Karpas-422 (cell line): ENCODE measurements at regions not wholly inside any gene's neighbourhood (a gene's known extent, or its start where the extent isn't known, plus 50 kb on each side); places are given as distances from the start of the nearest gene placed in this dataset.

Experiments
- DNase-seq: peaks from one replicate; pipeline ENCODE4 v3.0.0-alpha.2; 2015
- H2AFZ ChIP-seq: fragments of 200-600 bp; sonication (generic); 2 replicates; pipeline ENCODE4 v1.6.1; 2014; ENCODE audit warnings: antibody characterized with exemption, low read length, mixed read lengths
- H3K27ac ChIP-seq: fragments of 200-600 bp; sonication (generic); 2 replicates; pipeline ENCODE4 v1.5.1; 2014; ENCODE audit warnings: mild to moderate bottlenecking, low read length, moderate library complexity
- H3K27me3 ChIP-seq: fragments of 200-600 bp; sonication (generic); 2 replicates; pipeline ENCODE4 v1.6.1; 2014; ENCODE audit warnings: low read length, mixed read lengths
- H3K36me3 ChIP-seq: fragments of 200-600 bp; sonication (generic); 2 replicates; pipeline ENCODE4 v1.6.1; 2014; ENCODE audit warnings: low read length, mixed read lengths; ENCODE audit not compliant: insufficient read depth
- H3K4me1 ChIP-seq: fragments of 200-600 bp; sonication (generic); 2 replicates; pipeline ENCODE4 v1.6.1; 2014; ENCODE audit warnings: mild to moderate bottlenecking, low read length, mixed read lengths
- H3K4me2 ChIP-seq: fragments of 200-600 bp; sonication (generic); 2 replicates; pipeline ENCODE4 v1.6.1; 2014; ENCODE audit warnings: low read length, low read depth, mild to moderate bottlenecking; ENCODE audit not compliant: poor library complexity, severe bottlenecking
- H3K4me3 ChIP-seq: fragments of 200-600 bp; sonication (generic); 2 replicates; pipeline ENCODE4 v1.5.1; 2014; ENCODE audit warnings: mild to moderate bottlenecking, antibody characterized with exemption, low read length, mixed read lengths
- H3K79me2 ChIP-seq: fragments of 200-600 bp; sonication (generic); 2 replicates; pipeline ENCODE4 v1.6.1; 2014; ENCODE audit warnings: mild to moderate bottlenecking, low read length, mixed read lengths
- H3K9ac ChIP-seq: fragments of 200-600 bp; sonication (generic); 2 replicates; pipeline ENCODE4 v1.6.0; 2014; ENCODE audit warnings: low read length
- H3K9me2 ChIP-seq: fragments of 200-600 bp; sonication (generic), shearing (Covaris generic); replicated peaks from 2 replicates; pipeline ENCODE4 v1.6.0; 2014; ENCODE audit warnings: mild to moderate bottlenecking, low read length, moderate library complexity; ENCODE audit not compliant: insufficient read depth
- H3K9me3 ChIP-seq: fragments of 300-700, 200-600 bp; sonication (generic); 2 replicates; pipeline ENCODE4 v1.6.1; 2014; ENCODE audit warnings: low read length, mixed read lengths
- H4K20me1 ChIP-seq: fragments of 200-600 bp; sonication (generic); 2 replicates; pipeline ENCODE4 v1.6.1; 2014; ENCODE audit warnings: mild to moderate bottlenecking, antibody characterized with exemption, low read length, low read depth; ENCODE audit not compliant: insufficient read depth

DNA sequence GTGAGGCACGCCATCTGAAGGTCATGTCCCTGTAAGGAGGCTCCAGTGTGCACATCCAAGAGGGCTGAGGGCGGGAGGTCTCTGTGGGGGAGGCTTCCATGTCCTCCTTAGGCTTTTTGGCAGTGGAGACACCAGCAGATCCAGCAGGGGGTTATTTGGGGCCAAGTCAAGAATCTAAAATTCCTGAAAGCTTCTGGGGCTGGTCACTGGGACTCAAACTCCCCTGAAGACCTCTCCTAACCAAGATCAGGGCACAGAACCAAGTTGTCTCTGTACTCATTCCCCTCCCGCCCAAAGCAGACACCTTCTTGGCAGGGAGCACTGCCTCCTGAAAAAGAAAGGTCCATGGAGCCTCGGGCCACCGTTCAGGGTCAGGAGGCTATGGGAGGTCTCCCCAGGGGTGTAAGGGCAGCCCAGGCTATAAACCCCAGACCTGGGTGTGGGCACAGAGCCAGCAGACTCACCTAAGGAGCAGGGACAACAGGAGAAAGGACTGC, 127.4 kb upstream of the ADRA1B start:
- Histone ChIP-seq H3K4me1 (no peaks in the 10 kb centered on the region), H3K27me3 (no peaks in the 10 kb centered on the region), H3K79me2 (no peaks in the 10 kb centered on the region), H3K4me2 (no peak overlapping the region), H3K9ac (no peak overlapping the region), H3K9me3 (no peaks in the 10 kb centered on the region), H3K4me3 (no peak overlapping the region), H4K20me1 (no peaks in the 10 kb centered on the region), H3K27ac (no peak overlapping the region), H3K36me3 (no peaks in the 10 kb centered on the region), H2AFZ (no peak overlapping the region), H3K9me2 (no peaks in the 10 kb centered on the region)
- DNase-seq: no peak

GRCh38 chr5:159792180-159792579, 124.1 kb upstream of the ADRA1B start:
- no peaks in the 10 kb centered on the region for H3K9me2 ChIP-seq
- H3K4me3 ChIP-seq: no peak overlapping the region
- H4K20me1 ChIP-seq: no peaks in the 10 kb centered on the region
- no peaks in the 10 kb centered on the region for H3K9me3 ChIP-seq
- no peak overlapping the region for H3K27ac ChIP-seq
- H3K27me3 ChIP-seq: no peaks in the 10 kb centered on the region
- no peaks in the 10 kb centered on the region for H3K36me3 ChIP-seq
- H3K9ac ChIP-seq: no peak overlapping the region
- no peaks in the 10 kb centered on the region for H3K79me2 ChIP-seq
- no peak overlapping the region for H3K4me2 ChIP-seq
- no peak for DNase-seq
- H2AFZ ChIP-seq: no peak overlapping the region
- no peaks in the 10 kb centered on the region for H3K4me1 ChIP-seq

- no peaks in the 10 kb centered on the region for H3K4me1 ChIP-seq
- no peak overlapping the region for H3K27ac ChIP-seq
- no peak overlapping the region for H2AFZ ChIP-seq
- H3K4me3 ChIP-seq: no peak overlapping the region
- no peak for DNase-seq
- H3K9me2 ChIP-seq: no peaks in the 10 kb centered on the region
- H3K36me3 ChIP-seq: no peaks in the 10 kb centered on the region
- H3K9ac ChIP-seq: no peak overlapping the region
- H3K4me2 ChIP-seq: no peak overlapping the region
- no peaks in the 10 kb centered on the region for H4K20me1 ChIP-seq
- H3K79me2 ChIP-seq: no peaks in the 10 kb centered on the region
- no peaks in the 10 kb centered on the region for H3K9me3 ChIP-seq
- no peaks in the 10 kb centered on the region for H3K27me3 ChIP-seq
Observed at GRCh38 chr5:159797261-159797970, 118.9 kb upstream of the ADRA1B start.

DNA sequence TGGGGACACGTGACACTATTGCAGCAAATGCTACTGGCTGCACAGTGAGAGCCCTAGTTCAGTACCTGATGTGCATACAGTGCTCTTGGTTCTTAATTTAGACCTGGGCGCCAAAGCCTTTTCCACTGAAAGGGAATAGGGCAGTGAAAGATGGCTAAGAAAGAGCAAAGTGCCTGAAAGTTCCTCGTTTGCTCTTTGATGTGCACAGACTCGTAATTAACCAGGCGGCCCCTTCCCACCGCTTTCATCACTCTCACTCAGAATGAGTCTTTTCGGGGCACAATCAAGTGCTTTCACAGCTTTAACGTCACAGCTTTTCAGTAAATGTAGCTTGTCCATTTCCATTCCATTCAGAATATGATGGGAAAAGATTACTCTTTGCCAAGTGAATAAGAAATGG, 116.6 kb upstream of the ADRA1B start:
- H3K9ac ChIP-seq: no peak overlapping the region
- H3K4me1 ChIP-seq: no peaks in the 10 kb centered on the region
- no peaks in the 10 kb centered on the region for H3K9me2 ChIP-seq
- H3K27me3 ChIP-seq: no peaks in the 10 kb centered on the region
- no peaks in the 10 kb centered on the region for H3K36me3 ChIP-seq
- no peaks in the 10 kb centered on the region for H4K20me1 ChIP-seq
- no peak overlapping the region for H3K4me3 ChIP-seq
- no peak overlapping the region for H3K27ac ChIP-seq
- no peak overlapping the region for H3K4me2 ChIP-seq
- no peak for DNase-seq
- H3K79me2 ChIP-seq: no peaks in the 10 kb centered on the region
- H3K9me3 ChIP-seq: no peaks in the 10 kb centered on the region
- H2AFZ ChIP-seq: no peak overlapping the region

GRCh38 chr5:159800131-159800840, 116.0 kb upstream of the ADRA1B start:
- Histone ChIP-seq H3K79me2 (no peaks in the 10 kb centered on the region), H2AFZ (no peak overlapping the region), H3K4me3 (no peak overlapping the region), H3K9me2 (no peaks in the 10 kb centered on the region), H3K9ac (no peak overlapping the region), H3K4me2 (no peak overlapping the region), H3K9me3 (no peaks in the 10 kb centered on the region), H3K36me3 (no peaks in the 10 kb centered on the region), H3K27me3 (no peaks in the 10 kb centered on the region), H3K27ac (no peak overlapping the region), H4K20me1 (no peaks in the 10 kb centered on the region), H3K4me1 (no peaks in the 10 kb centered on the region)
- DNase-seq: no peak

DNA sequence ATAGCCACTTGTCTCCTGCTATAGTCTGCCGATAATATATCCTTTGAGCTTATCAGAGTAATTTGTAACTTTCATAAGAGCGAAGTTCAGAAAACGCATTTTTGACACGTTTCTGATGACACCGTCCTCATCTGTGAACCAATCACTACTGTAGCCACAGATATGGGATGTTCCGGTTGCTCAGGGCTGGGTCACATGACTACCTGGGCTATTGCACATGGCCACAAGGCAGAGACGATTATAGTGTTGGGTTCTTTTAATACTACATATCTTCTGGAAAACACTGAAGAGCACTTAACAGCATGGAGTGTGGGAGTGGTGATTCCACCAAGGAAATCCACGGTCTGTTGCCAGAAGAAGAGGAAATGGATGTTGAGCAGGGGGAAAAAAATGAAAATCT, 115.0 kb upstream of the ADRA1B start:
- H4K20me1 ChIP-seq: no peaks in the 10 kb centered on the region
- H2AFZ ChIP-seq: no peak overlapping the region
- H3K27me3 ChIP-seq: no peaks in the 10 kb centered on the region
- no peak overlapping the region for H3K9ac ChIP-seq
- no peaks in the 10 kb centered on the region for H3K4me1 ChIP-seq
- H3K9me3 ChIP-seq: no peaks in the 10 kb centered on the region
- H3K4me2 ChIP-seq: no peak overlapping the region
- no peaks in the 10 kb centered on the region for H3K79me2 ChIP-seq
- no peaks in the 10 kb centered on the region for H3K36me3 ChIP-seq
- no peaks in the 10 kb centered on the region for H3K9me2 ChIP-seq
- no peak overlapping the region for H3K4me3 ChIP-seq
- no peak for DNase-seq
- H3K27ac ChIP-seq: no peak overlapping the region

DNA sequence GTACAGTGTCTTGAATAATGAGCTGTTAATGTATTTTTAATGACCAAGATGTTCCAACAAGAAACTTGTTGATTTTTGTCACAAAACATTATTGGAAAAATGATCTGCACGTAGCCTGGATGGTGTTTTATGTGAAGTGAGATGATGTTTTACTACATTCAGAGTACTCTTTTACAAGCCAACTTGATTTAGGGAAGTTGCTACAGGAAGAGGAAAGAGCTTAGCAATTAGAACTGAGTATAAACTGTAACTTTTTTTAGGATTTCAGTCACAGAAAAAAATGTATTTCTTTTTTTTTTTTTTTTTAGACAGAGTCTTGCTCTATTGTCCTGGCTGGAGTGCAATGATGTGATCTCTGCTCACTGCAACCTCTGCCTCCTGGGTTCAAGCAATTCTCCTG, 113.6 kb upstream of the ADRA1B start:
- H3K27me3 ChIP-seq: no peaks in the 10 kb centered on the region
- no peak overlapping the region for H3K4me2 ChIP-seq
- H4K20me1 ChIP-seq: no peaks in the 10 kb centered on the region
- no peak overlapping the region for H3K9ac ChIP-seq
- no peaks in the 10 kb centered on the region for H3K4me1 ChIP-seq
- no peak overlapping the region for H3K27ac ChIP-seq
- no peaks in the 10 kb centered on the region for H3K9me2 ChIP-seq
- H3K4me3 ChIP-seq: no peak overlapping the region
- H3K79me2 ChIP-seq: no peaks in the 10 kb centered on the region
- no peak overlapping the region for H2AFZ ChIP-seq
- H3K36me3 ChIP-seq: no peaks in the 10 kb centered on the region
- no peak for DNase-seq
- no peaks in the 10 kb centered on the region for H3K9me3 ChIP-seq

GRCh38 chr5:159804121-159804520, 112.2 kb upstream of the ADRA1B start:
- DNase-seq: no peak
- H4K20me1 ChIP-seq: no peaks in the 10 kb centered on the region
- no peaks in the 10 kb centered on the region for H3K9me3 ChIP-seq
- H3K9ac ChIP-seq: no peak overlapping the region
- H3K27me3 ChIP-seq: no peaks in the 10 kb centered on the region
- no peak overlapping the region for H3K27ac ChIP-seq
- H3K36me3 ChIP-seq: no peaks in the 10 kb centered on the region
- no peak overlapping the region for H2AFZ ChIP-seq
- no peak overlapping the region for H3K4me3 ChIP-seq
- H3K4me1 ChIP-seq: no peaks in the 10 kb centered on the region
- H3K9me2 ChIP-seq: no peaks in the 10 kb centered on the region
- no peaks in the 10 kb centered on the region for H3K79me2 ChIP-seq
- H3K4me2 ChIP-seq: no peak overlapping the region
